Osteoblast (primary cell): ENCODE measurements at regions not wholly inside any gene's neighbourhood (a gene's known extent, or its start where the extent isn't known, plus 50 kb on each side); places are given as distances from the start of the nearest gene placed in this dataset.

Experiments used
- DNase-seq: peaks from one replicate; pipeline ENCODE4 v3.0.0; 2011; ENCODE audit warnings: low spot score, mixed read lengths; ENCODE audit not compliant: insufficient read length; ENCODE audit errors: missing footprints
- H2AFZ ChIP-seq: 2 replicates; pipeline ENCODE4 v1.6.0; 2011; ENCODE audit warnings: mild to moderate bottlenecking, low read length
- H3K27ac ChIP-seq: 2 replicates; pipeline ENCODE4 v1.5.1; 2011; ENCODE audit warnings: mild to moderate bottlenecking, low read depth, low read length, moderate library complexity
- H3K27me3 ChIP-seq: 2 replicates; pipeline ENCODE4 v1.6.0; 2012; ENCODE audit warnings: mild to moderate bottlenecking, control low read depth, inconsistent platforms, low read length, moderate library complexity; ENCODE audit not compliant: insufficient read depth
- H3K36me3 ChIP-seq: 2 replicates; pipeline ENCODE4 v1.5.1; 2011; ENCODE audit warnings: mild to moderate bottlenecking, low read length, control low read depth, moderate library complexity; ENCODE audit not compliant: insufficient read depth
- H3K4me1 ChIP-seq: 2 replicates; pipeline ENCODE4 v1.5.1; 2011; ENCODE audit warnings: mild to moderate bottlenecking, low read length, control low read depth, moderate library complexity; ENCODE audit not compliant: insufficient read depth
- H3K4me2 ChIP-seq: 2 replicates; pipeline ENCODE4 v1.6.0; 2011; ENCODE audit warnings: mild to moderate bottlenecking, low read length; ENCODE audit not compliant: insufficient read depth
- H3K4me3 ChIP-seq: fragments of 200-600 bp; sonication (generic); 3 replicates; pipeline ENCODE4 v1.5.1; 2012; ENCODE audit warnings: mild to moderate bottlenecking, low read length, inconsistent platforms; ENCODE audit not compliant: insufficient read depth
- H3K79me2 ChIP-seq: 2 replicates; pipeline ENCODE4 v1.6.0; 2012; ENCODE audit warnings: mild to moderate bottlenecking, low read length, control low read depth, inconsistent platforms; ENCODE audit not compliant: insufficient read depth
- H3K9me3 ChIP-seq: 2 replicates; pipeline ENCODE4 v1.5.1; 2011; ENCODE audit warnings: low read depth, low read length, control low read depth
- H4K20me1 ChIP-seq: 2 replicates; pipeline ENCODE4 v1.6.0; 2012; ENCODE audit warnings: mild to moderate bottlenecking, low read length, control low read depth; ENCODE audit not compliant: insufficient read depth
- TF ChIP-seq, protein P1 (sequence below): IDR thresholded peaks from 2 replicates; pipeline ENCODE4 v1.5.1; 2011; ENCODE audit warnings: mild to moderate bottlenecking, low read depth, low read length, moderate library complexity; ENCODE audit errors: extremely low read depth

DNA sequence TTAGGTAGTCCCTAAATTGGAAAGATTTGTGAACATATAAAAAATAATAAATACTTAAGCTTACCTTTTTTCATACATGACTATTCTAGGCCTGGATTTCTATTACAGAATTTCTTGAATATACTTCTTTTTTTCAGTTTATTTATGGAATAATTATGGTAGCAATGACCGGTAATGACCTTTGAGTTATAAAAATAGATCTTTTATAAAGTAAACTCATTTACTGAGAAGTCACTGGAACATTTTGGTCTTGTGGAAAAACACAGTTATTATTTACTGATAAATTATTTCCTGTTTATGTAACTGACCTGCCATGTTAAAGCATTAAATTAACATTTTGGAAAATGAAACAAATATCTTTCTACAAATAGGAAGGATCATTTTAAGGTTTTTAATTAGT, 80.4 kb upstream of the RASGEF1B start:
- Histone ChIP-seq H4K20me1 (no peaks in the 10 kb centered on the region), H3K9me3 (no peaks in the 10 kb centered on the region), H3K27ac (no peak overlapping the region), H3K4me3 (no peak overlapping the region), H3K4me2 (no peak overlapping the region), H3K4me1 (no peaks in the 10 kb centered on the region), H2AFZ (no peak overlapping the region), H3K36me3 (no peaks in the 10 kb centered on the region), H3K27me3 (no peaks in the 10 kb centered on the region), H3K79me2 (no peaks in the 10 kb centered on the region)
- no peak for DNase-seq
- TF ChIP-seq, protein P1, sequence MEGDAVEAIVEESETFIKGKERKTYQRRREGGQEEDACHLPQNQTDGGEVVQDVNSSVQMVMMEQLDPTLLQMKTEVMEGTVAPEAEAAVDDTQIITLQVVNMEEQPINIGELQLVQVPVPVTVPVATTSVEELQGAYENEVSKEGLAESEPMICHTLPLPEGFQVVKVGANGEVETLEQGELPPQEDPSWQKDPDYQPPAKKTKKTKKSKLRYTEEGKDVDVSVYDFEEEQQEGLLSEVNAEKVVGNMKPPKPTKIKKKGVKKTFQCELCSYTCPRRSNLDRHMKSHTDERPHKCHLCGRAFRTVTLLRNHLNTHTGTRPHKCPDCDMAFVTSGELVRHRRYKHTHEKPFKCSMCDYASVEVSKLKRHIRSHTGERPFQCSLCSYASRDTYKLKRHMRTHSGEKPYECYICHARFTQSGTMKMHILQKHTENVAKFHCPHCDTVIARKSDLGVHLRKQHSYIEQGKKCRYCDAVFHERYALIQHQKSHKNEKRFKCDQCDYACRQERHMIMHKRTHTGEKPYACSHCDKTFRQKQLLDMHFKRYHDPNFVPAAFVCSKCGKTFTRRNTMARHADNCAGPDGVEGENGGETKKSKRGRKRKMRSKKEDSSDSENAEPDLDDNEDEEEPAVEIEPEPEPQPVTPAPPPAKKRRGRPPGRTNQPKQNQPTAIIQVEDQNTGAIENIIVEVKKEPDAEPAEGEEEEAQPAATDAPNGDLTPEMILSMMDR, result no peak

DNA sequence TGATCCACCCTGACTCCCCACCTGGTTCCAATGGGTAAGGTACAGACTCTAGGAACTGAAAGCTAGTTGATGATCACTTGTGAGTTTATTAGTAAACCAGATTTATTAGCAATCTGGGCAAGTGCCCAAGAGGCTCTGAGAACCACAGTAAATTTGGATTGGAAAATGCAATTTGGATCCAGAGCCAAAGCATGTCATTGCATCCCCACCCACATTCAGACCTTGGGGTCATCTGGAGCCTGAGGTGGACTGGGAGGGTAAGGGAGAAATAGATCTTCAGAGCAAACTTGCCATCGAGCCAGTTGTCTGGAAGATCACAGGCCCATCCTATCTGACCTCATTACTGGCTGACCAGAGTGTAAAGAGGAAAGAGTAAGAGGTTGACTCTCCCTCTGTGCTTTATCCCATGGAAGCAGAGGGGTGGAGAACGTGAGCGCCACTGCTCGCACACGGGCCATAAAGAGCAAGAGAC, 78.7 kb upstream of the RASGEF1B start:
- H3K79me2 ChIP-seq, result no peaks in the 10 kb centered on the region
- no peaks in the 10 kb centered on the region for H4K20me1 ChIP-seq
- H2AFZ ChIP-seq, result no peak overlapping the region
- no peak for DNase-seq
- no peak overlapping the region for H3K27ac ChIP-seq
- TF ChIP-seq, protein P1, result no peak
- H3K4me1 ChIP-seq, result no peaks in the 10 kb centered on the region
- no peaks in the 10 kb centered on the region for H3K27me3 ChIP-seq
- no peaks in the 10 kb centered on the region for H3K9me3 ChIP-seq
- H3K4me3 ChIP-seq, result no peak overlapping the region
- no peak overlapping the region for H3K4me2 ChIP-seq
- no peaks in the 10 kb centered on the region for H3K36me3 ChIP-seq

DNA sequence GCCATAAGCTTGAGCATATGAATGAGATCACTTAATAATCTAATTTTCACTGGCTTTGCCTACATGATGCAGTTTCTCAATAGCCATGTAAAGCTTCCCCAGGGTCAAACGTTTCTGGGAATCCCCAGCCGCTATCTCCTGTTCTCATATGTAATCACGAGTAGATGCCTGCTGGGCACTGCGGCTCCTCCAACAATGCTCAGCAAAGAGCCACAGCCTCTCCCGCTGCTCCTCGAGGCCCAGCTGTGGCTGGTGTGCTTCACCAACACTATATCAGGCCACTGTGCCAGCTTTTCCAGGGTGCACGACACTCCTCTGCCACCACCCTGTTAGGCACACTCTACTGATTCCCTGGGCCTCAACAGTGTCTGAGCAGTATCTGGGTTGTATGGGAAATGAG, 78.3 kb upstream of the RASGEF1B start:
- Histone ChIP-seq H3K79me2 (no peaks in the 10 kb centered on the region), H3K27me3 (no peaks in the 10 kb centered on the region), H3K9me3 (no peaks in the 10 kb centered on the region), H3K4me1 (no peaks in the 10 kb centered on the region), H3K36me3 (no peaks in the 10 kb centered on the region), H2AFZ (no peak overlapping the region), H3K27ac (no peak overlapping the region), H4K20me1 (no peaks in the 10 kb centered on the region), H3K4me3 (no peak overlapping the region), H3K4me2 (no peak overlapping the region)
- TF ChIP-seq, protein P1, result no peak
- no peak for DNase-seq

DNA sequence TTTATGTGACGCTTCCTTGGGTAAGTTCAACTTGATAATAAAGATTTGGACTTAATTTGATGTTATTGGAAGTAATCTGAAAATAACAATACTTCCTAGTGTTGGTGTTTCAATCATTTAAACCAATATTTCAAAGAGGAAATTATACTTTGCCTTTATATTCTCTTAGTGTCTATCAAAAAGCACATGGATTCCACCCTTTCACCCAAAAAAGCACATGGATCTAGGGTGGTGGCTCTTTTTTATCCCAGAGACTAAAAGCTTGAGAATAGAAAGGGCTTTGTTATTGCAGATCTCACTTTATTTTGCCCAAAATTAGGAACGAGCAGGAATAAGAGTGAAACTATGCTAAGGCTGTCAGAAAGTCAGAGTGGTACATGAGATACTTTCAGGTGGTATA, 75.1 kb upstream of the RASGEF1B start:
- Histone ChIP-seq H3K36me3 (no peaks in the 10 kb centered on the region), H3K4me1 (no peaks in the 10 kb centered on the region), H3K79me2 (no peaks in the 10 kb centered on the region), H3K4me3 (no peak overlapping the region), H3K4me2 (no peak overlapping the region), H2AFZ (no peak overlapping the region), H3K27ac (no peak overlapping the region), H3K9me3 (no peaks in the 10 kb centered on the region), H4K20me1 (no peaks in the 10 kb centered on the region), H3K27me3 (no peaks in the 10 kb centered on the region)
- TF ChIP-seq, protein P1, result no peak
- no peak for DNase-seq
